ENCODE measurements at regions not wholly inside any gene's neighbourhood (a gene's known extent, or its start where the extent isn't known, plus 50 kb on each side); places are given as distances from the start of the nearest gene placed in this dataset.

GRCh38 chr13:107884564-107884963 is 330.8 kb downstream of the LIG4 start:
- Mint-ChIP-seq H3K4me1 (no peaks in the 10 kb centered on the region), H3K9me3 (no peaks in the 10 kb centered on the region), H3K27ac (no peak overlapping the region), H3K36me3 (ENCODE audit: low read depth) (no peaks in the 10 kb centered on the region), H3K27me3 (ENCODE audit: low read depth) (no peaks in the 10 kb centered on the region), H3K4me3 (no peak overlapping the region)
- TF ChIP-seq CTCF (IDR thresholded peaks at IDR 0.05; ENCODE audit: unreplicated experiment in 3 of 3): no peak

- TF ChIP-seq CTCF (IDR thresholded peaks at IDR 0.05; ENCODE audit: unreplicated experiment in 3 of 3): no peak
- H3K27ac Mint-ChIP-seq: no peak overlapping the region
- H3K4me1 Mint-ChIP-seq: no peaks in the 10 kb centered on the region
- H3K9me3 Mint-ChIP-seq: no peaks in the 10 kb centered on the region
- H3K27me3 Mint-ChIP-seq (ENCODE audit: low read depth): no peaks in the 10 kb centered on the region
- no peaks in the 10 kb centered on the region for H3K36me3 Mint-ChIP-seq (ENCODE audit: low read depth)
- H3K4me3 Mint-ChIP-seq: no peak overlapping the region
These were observed 331.7 kb downstream of the LIG4 start for GRCh38 chr13:107883561-107884175.

GRCh38 chr13:107882708-107883560 is 332.4 kb downstream of the LIG4 start:
- H3K4me3 Mint-ChIP-seq: no peak overlapping the region
- H3K27ac Mint-ChIP-seq: no peak overlapping the region
- no peaks in the 10 kb centered on the region for H3K4me1 Mint-ChIP-seq
- no peak for TF ChIP-seq CTCF (IDR thresholded peaks at IDR 0.05; ENCODE audit: unreplicated experiment in 3 of 3)
- no peaks in the 10 kb centered on the region for H3K9me3 Mint-ChIP-seq
- H3K27me3 Mint-ChIP-seq (ENCODE audit: low read depth): peaks cover 4% of the 10 kb centered on the region
- H3K36me3 Mint-ChIP-seq (ENCODE audit: low read depth): no peaks in the 10 kb centered on the region

- H3K4me3 Mint-ChIP-seq: no peak overlapping the region
- H3K27ac Mint-ChIP-seq: no peak overlapping the region
- no peaks in the 10 kb centered on the region for H3K4me1 Mint-ChIP-seq
- H3K9me3 Mint-ChIP-seq: no peaks in the 10 kb centered on the region
- H3K27me3 Mint-ChIP-seq (ENCODE audit: low read depth): peaks cover 5% of the 10 kb centered on the region
- TF ChIP-seq CTCF (IDR thresholded peaks at IDR 0.05; ENCODE audit: unreplicated experiment in 3 of 3): no peak
- no peaks in the 10 kb centered on the region for H3K36me3 Mint-ChIP-seq (ENCODE audit: low read depth)
These were observed 334.0 kb downstream of the LIG4 start for GRCh38 chr13:107881362-107881761.

- no peaks in the 10 kb centered on the region for H3K36me3 Mint-ChIP-seq (ENCODE audit: low read depth)
- peaks cover 44% of the 10 kb centered on the region for H3K27me3 Mint-ChIP-seq (ENCODE audit: low read depth)
- no peaks in the 10 kb centered on the region for H3K9me3 Mint-ChIP-seq
- H3K4me3 Mint-ChIP-seq: no peak overlapping the region
- H3K27ac Mint-ChIP-seq: no peak overlapping the region
- TF ChIP-seq CTCF (IDR thresholded peaks at IDR 0.05; ENCODE audit: unreplicated experiment in 3 of 3): no peak
- H3K4me1 Mint-ChIP-seq: no peaks in the 10 kb centered on the region
These were observed 340.9 kb downstream of the LIG4 start for GRCh38 chr13:107874456-107874855.
